HG02588 (cell line): ENCODE measurements at regions not wholly inside any gene's neighbourhood (a gene's known extent, or its start where the extent isn't known, plus 50 kb on each side); places are given as distances from the start of the nearest gene placed in this dataset.

Experiments used
- ATAC-seq: cut with Tn5 transposase; IDR thresholded peaks from one replicate; pipeline ENCODE4 v1.9.1; 2021; ENCODE audit warnings: mild to moderate bottlenecking, moderate library complexity; ENCODE audit not compliant: unreplicated experiment

GRCh38 chr20:12354725-12355124, 437.0 kb downstream of the BTBD3 start:
- no peak for ATAC-seq

GRCh38 chr20:12355185-12355584, 437.5 kb downstream of the BTBD3 start:
- ATAC-seq, result no peak

GRCh38 chr20:12358006-12358654, 440.4 kb downstream of the BTBD3 start:
- no peak for ATAC-seq

GRCh38 chr20:12358655-12359009, 440.9 kb downstream of the BTBD3 start:
- no peak for ATAC-seq

GRCh38 chr20:12371990-12372389, 454.3 kb downstream of the BTBD3 start:
- ATAC-seq, result no peak

GRCh38 chr20:12372557-12372956, 454.9 kb downstream of the BTBD3 start:
- no peak for ATAC-seq

- no peak for ATAC-seq
Measured at GRCh38 chr20:12375967-12376366, 458.3 kb downstream of the BTBD3 start.

GRCh38 chr20:12383821-12384220, 466.1 kb downstream of the BTBD3 start:
- no peak for ATAC-seq

- no peak for ATAC-seq
Measured at GRCh38 chr20:12386821-12387220, 469.1 kb downstream of the BTBD3 start.

- no peak for ATAC-seq
Measured at GRCh38 chr20:12391099-12391498, 473.4 kb downstream of the BTBD3 start.

- no peak for ATAC-seq
Measured at GRCh38 chr20:12394786-12395185, 477.1 kb downstream of the BTBD3 start.

- ATAC-seq, result no peak
Measured at GRCh38 chr20:12395353-12395752, 477.7 kb downstream of the BTBD3 start.

- no peak for ATAC-seq
Measured at GRCh38 chr20:12395760-12396159, 478.1 kb downstream of the BTBD3 start.

GRCh38 chr20:12399110-12399836, 481.6 kb downstream of the BTBD3 start:
- ATAC-seq, result no peak

- no peak for ATAC-seq
Measured at GRCh38 chr20:12404941-12405340, 487.2 kb downstream of the BTBD3 start.

GRCh38 chr20:12406978-12407377, 489.3 kb downstream of the BTBD3 start:
- ATAC-seq, result no peak

GRCh38 chr20:12409501-12409900, 491.8 kb downstream of the BTBD3 start:
- no peak for ATAC-seq

GRCh38 chr20:12410783-12411182, 493.1 kb downstream of the BTBD3 start:
- ATAC-seq, result no peak

GRCh38 chr20:12411246-12411940, 493.7 kb downstream of the BTBD3 start:
- no peak for ATAC-seq

- ATAC-seq, result no peak
Measured at GRCh38 chr20:12413116-12413515, 495.4 kb downstream of the BTBD3 start.

GRCh38 chr20:12414446-12415274, 497.0 kb downstream of the BTBD3 start:
- no peak for ATAC-seq
